ENCODE measurements at regions not wholly inside any gene's neighbourhood (a gene's known extent, or its start where the extent isn't known, plus 50 kb on each side); places are given as distances from the start of the nearest gene placed in this dataset.
"Not testable (repeated sequence)": the region's sequence is repeated elsewhere in the genome, so short reads cannot be mapped to it uniquely, and the experiment has no call there.

- no peak for DNase-seq (ENCODE audit: low read depth in 3 of 3)
These were observed 339.7 kb downstream of the CGGBP1 start for GRCh38 chr3:87719060-87719459.

- DNase-seq (ENCODE audit: low read depth in 3 of 3): no peak
These were observed 348.3 kb downstream of the CGGBP1 start for GRCh38 chr3:87710511-87710910.

- no peak for DNase-seq (ENCODE audit: low read depth in 3 of 3)
These were observed 348.8 kb downstream of the CGGBP1 start for GRCh38 chr3:87710028-87710427.

GRCh38 chr3:87706176-87706575, 352.6 kb downstream of the CGGBP1 start:
- DNase-seq (ENCODE audit: low read depth in 3 of 3): no peak

GRCh38 chr3:87702600-87702999, 356.2 kb downstream of the CGGBP1 start:
- DNase-seq (ENCODE audit: low read depth in 3 of 3): no peak

GRCh38 chr3:87696124-87697013, 362.4 kb downstream of the CGGBP1 start:
- DNase-seq (ENCODE audit: low read depth in 3 of 3): no peak

- DNase-seq (ENCODE audit: low read depth in 3 of 3): no peak
These were observed 364.1 kb downstream of the CGGBP1 start for GRCh38 chr3:87694678-87695077.

- no peak for DNase-seq (ENCODE audit: low read depth in 3 of 3)
These were observed 367.7 kb downstream of the CGGBP1 start for GRCh38 chr3:87691109-87691508.

GRCh38 chr3:87678984-87679660, 379.7 kb downstream of the CGGBP1 start:
- not testable (repeated sequence) for DNase-seq (ENCODE audit: low read depth in 3 of 3)

- DNase-seq (ENCODE audit: low read depth in 3 of 3): no peak
These were observed 384.2 kb downstream of the CGGBP1 start for GRCh38 chr3:87674397-87675161.

- no peak for DNase-seq (ENCODE audit: low read depth in 3 of 3)
These were observed 385.7 kb downstream of the CGGBP1 start for GRCh38 chr3:87673132-87673531.

GRCh38 chr3:87654184-87654583, 377.8 kb upstream of the POU1F1 start:
- DNase-seq (ENCODE audit: low read depth in 3 of 3): no peak

GRCh38 chr3:87653138-87653537, 376.8 kb upstream of the POU1F1 start:
- not testable (repeated sequence) for DNase-seq (ENCODE audit: low read depth in 3 of 3)

- no peak for DNase-seq (ENCODE audit: low read depth in 3 of 3)
These were observed 358.0 kb upstream of the POU1F1 start for GRCh38 chr3:87634426-87634825.

- DNase-seq (ENCODE audit: low read depth in 3 of 3): no peak
These were observed 350.9 kb upstream of the POU1F1 start for GRCh38 chr3:87627316-87627715.

- no peak for DNase-seq (ENCODE audit: low read depth in 3 of 3)
These were observed 350.2 kb upstream of the POU1F1 start for GRCh38 chr3:87626546-87626945.

GRCh38 chr3:87625876-87626275, 349.5 kb upstream of the POU1F1 start:
- DNase-seq (ENCODE audit: low read depth in 3 of 3): no peak

- no peak for DNase-seq (ENCODE audit: low read depth in 3 of 3)
These were observed 348.5 kb upstream of the POU1F1 start for GRCh38 chr3:87624860-87625259.

- no peak for DNase-seq (ENCODE audit: low read depth in 3 of 3)
These were observed 345.3 kb upstream of the POU1F1 start for GRCh38 chr3:87621667-87622066.

GRCh38 chr3:87615506-87615905, 339.1 kb upstream of the POU1F1 start:
- DNase-seq (ENCODE audit: low read depth in 3 of 3): no peak

- no peak for DNase-seq (ENCODE audit: low read depth in 3 of 3)
These were observed 338.6 kb upstream of the POU1F1 start for GRCh38 chr3:87614998-87615397.

- no peak for DNase-seq (ENCODE audit: low read depth in 3 of 3)
These were observed 330.9 kb upstream of the POU1F1 start for GRCh38 chr3:87607234-87607633.
